Putamen (tissue), 1 donor: ENCODE measurements at regions not wholly inside any gene's neighbourhood (a gene's known extent, or its start where the extent isn't known, plus 50 kb on each side); places are given as distances from the start of the nearest gene placed in this dataset.

Experiments
- DNase-seq: peaks from one replicate; pipeline ENCODE4 v3.0.0-alpha.2; 2016; ENCODE audit warnings: low spot score

GRCh38 chr1:62988867-62989266 lies 204.9 kb downstream of the ATG4C start:
- no peak for DNase-seq

- DNase-seq: no peak
These were observed 205.6 kb downstream of the ATG4C start for GRCh38 chr1:62989497-62989896.

- DNase-seq: no peak
These were observed 207.2 kb downstream of the ATG4C start for GRCh38 chr1:62991152-62991551.

- no peak for DNase-seq
These were observed 209.9 kb downstream of the ATG4C start for GRCh38 chr1:62993844-62994243.

- no peak for DNase-seq
These were observed 211.2 kb downstream of the ATG4C start for GRCh38 chr1:62995173-62995572.

- DNase-seq: no peak
These were observed 214.0 kb downstream of the ATG4C start for GRCh38 chr1:62997884-62998283.

GRCh38 chr1:62998845-62999649 lies 215.1 kb downstream of the ATG4C start:
- DNase-seq: no peak

GRCh38 chr1:63000508-63000907 lies 216.6 kb downstream of the ATG4C start:
- no peak for DNase-seq

- no peak for DNase-seq
These were observed 220.9 kb downstream of the ATG4C start for GRCh38 chr1:63004868-63005267.

- DNase-seq: no peak
These were observed 221.9 kb downstream of the ATG4C start for GRCh38 chr1:63005812-63006211.

GRCh38 chr1:63009421-63009820 lies 225.5 kb downstream of the ATG4C start:
- no peak for DNase-seq

- no peak for DNase-seq
These were observed 227.2 kb downstream of the ATG4C start for GRCh38 chr1:63010913-63011660.

GRCh38 chr1:63012339-63012738 lies 228.4 kb downstream of the ATG4C start:
- DNase-seq: no peak

GRCh38 chr1:63014267-63014666 lies 230.3 kb downstream of the ATG4C start:
- DNase-seq: no peak

- DNase-seq: no peak
These were observed 238.4 kb downstream of the ATG4C start for GRCh38 chr1:63022319-63022718.

GRCh38 chr1:63023171-63023570 lies 239.2 kb downstream of the ATG4C start:
- no peak for DNase-seq

- no peak for DNase-seq
These were observed 239.7 kb downstream of the ATG4C start for GRCh38 chr1:63023637-63024036.

- no peak for DNase-seq
These were observed 240.2 kb downstream of the ATG4C start for GRCh38 chr1:63024132-63024531.

- DNase-seq: no peak
These were observed 243.2 kb downstream of the ATG4C start for GRCh38 chr1:63027176-63027575.

GRCh38 chr1:63032171-63032570 lies 248.2 kb downstream of the ATG4C start:
- no peak for DNase-seq

- DNase-seq: no peak
These were observed 249.3 kb downstream of the ATG4C start for GRCh38 chr1:63033211-63033610.

GRCh38 chr1:63034256-63034655 lies 250.3 kb downstream of the ATG4C start:
- no peak for DNase-seq

GRCh38 chr1:63038586-63038985 lies 254.7 kb downstream of the ATG4C start:
- DNase-seq: no peak
